ENCODE measurements at regions not wholly inside any gene's neighbourhood (a gene's known extent, or its start where the extent isn't known, plus 50 kb on each side); places are given as distances from the start of the nearest gene placed in this dataset.
"Not testable (repeated sequence)": the region's sequence is repeated elsewhere in the genome, so short reads cannot be mapped to it uniquely, and the experiment has no call there.

GRCh38 chr20:1845163-1845523, 50.1 kb upstream of the SIRPA start:
- DNase-seq (ENCODE audit: low read depth, low spot score): no peak

- DNase-seq (ENCODE audit: low read depth, low spot score): no peak
These were observed 50.7 kb upstream of the SIRPA start for GRCh38 chr20:1844325-1845162.

GRCh38 chr20:1842281-1842680, 52.9 kb upstream of the SIRPA start:
- DNase-seq (ENCODE audit: low read depth, low spot score): no peak

- no peak for DNase-seq (ENCODE audit: low read depth, low spot score)
These were observed 53.6 kb upstream of the SIRPA start for GRCh38 chr20:1841554-1842140.

GRCh38 chr20:1840817-1841553, 54.2 kb upstream of the SIRPA start:
- DNase-seq (ENCODE audit: low read depth, low spot score): no peak

GRCh38 chr20:1839376-1840317, 55.6 kb upstream of the SIRPA start:
- not testable (repeated sequence) for DNase-seq (ENCODE audit: low read depth, low spot score)

- DNase-seq (ENCODE audit: low read depth, low spot score): no peak
These were observed 56.5 kb upstream of the SIRPA start for GRCh38 chr20:1838556-1839279.

- DNase-seq (ENCODE audit: low read depth, low spot score): no peak
These were observed 59.8 kb upstream of the SIRPA start for GRCh38 chr20:1835186-1836035.

- no peak for DNase-seq (ENCODE audit: low read depth, low spot score)
These were observed 61.2 kb upstream of the SIRPA start for GRCh38 chr20:1833728-1834726.

GRCh38 chr20:1833216-1833615, 62.0 kb upstream of the SIRPA start:
- DNase-seq (ENCODE audit: low read depth, low spot score): no peak

- DNase-seq (ENCODE audit: low read depth, low spot score): no peak
These were observed 62.6 kb upstream of the SIRPA start for GRCh38 chr20:1832634-1833033.

GRCh38 chr20:1831606-1832005, 63.6 kb upstream of the SIRPA start:
- DNase-seq (ENCODE audit: low read depth, low spot score): no peak

- DNase-seq (ENCODE audit: low read depth, low spot score): no peak
These were observed 64.1 kb upstream of the SIRPA start for GRCh38 chr20:1831096-1831495.

- no peak for DNase-seq (ENCODE audit: low read depth, low spot score)
These were observed 65.0 kb upstream of the SIRPA start for GRCh38 chr20:1830240-1830639.

- DNase-seq (ENCODE audit: low read depth, low spot score): no peak
These were observed 65.7 kb upstream of the SIRPA start for GRCh38 chr20:1829531-1829930.

- DNase-seq (ENCODE audit: low read depth, low spot score): no peak
These were observed 66.4 kb upstream of the SIRPA start for GRCh38 chr20:1828786-1829131.

- DNase-seq (ENCODE audit: low read depth, low spot score): no peak
These were observed 67.0 kb upstream of the SIRPA start for GRCh38 chr20:1827974-1828785.

- DNase-seq (ENCODE audit: low read depth, low spot score): no peak
These were observed 67.7 kb upstream of the SIRPA start for GRCh38 chr20:1827510-1827973.
